Fibroblast of lung (primary cell): ENCODE measurements at regions not wholly inside any gene's neighbourhood (a gene's known extent, or its start where the extent isn't known, plus 50 kb on each side); places are given as distances from the start of the nearest gene placed in this dataset.

Source experiments
- EZH2 ChIP-seq: IDR thresholded peaks from 2 replicates; pipeline ENCODE4 v1.5.1; 2012; ENCODE audit warnings: low read length, control low read depth, mild to moderate bottlenecking; ENCODE audit errors: missing control alignments
- TF ChIP-seq, protein P1 (sequence below), 2 donors: IDR thresholded peaks in 1 of 2; conservative IDR thresholded peaks in 1 of 2; 1 replicate in 1 of 2; 2 replicates in 1 of 2; pipeline ENCODE4 v1.5.1; 2011 to 2012; ENCODE audit warnings: low read length in 2 of 2, control low read depth in 1 of 2, inconsistent platforms in 1 of 2, low read depth in 1 of 2, mild to moderate bottlenecking in 1 of 2

DNA sequence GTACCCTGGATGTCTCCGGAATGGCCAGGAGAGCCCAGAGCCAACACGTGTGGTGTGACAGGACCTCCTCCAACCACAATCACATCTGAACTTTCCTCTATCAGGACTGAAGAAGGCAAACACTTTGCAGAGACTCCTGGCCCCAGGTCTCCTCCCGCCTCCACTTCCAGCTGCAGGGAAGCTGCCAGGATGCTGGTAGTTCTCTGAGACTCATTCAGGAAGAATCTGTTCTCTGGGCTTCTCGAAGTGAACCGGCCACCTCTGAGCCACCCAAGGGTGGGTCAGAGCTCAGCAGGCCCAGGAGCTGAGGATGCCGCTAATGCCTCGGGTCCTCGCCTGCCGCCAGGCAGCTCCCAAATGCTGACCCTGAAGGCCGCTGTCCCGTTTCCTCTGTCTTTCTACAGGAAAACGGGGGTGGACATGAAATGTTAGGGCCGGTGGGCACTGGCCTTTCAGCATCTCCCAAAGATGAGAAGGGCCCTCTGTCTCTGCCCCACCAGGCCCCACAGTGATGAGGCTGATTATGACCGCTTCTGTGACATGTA is 789.9 kb downstream of the BRD1 start:
- TF ChIP-seq, protein P1, sequence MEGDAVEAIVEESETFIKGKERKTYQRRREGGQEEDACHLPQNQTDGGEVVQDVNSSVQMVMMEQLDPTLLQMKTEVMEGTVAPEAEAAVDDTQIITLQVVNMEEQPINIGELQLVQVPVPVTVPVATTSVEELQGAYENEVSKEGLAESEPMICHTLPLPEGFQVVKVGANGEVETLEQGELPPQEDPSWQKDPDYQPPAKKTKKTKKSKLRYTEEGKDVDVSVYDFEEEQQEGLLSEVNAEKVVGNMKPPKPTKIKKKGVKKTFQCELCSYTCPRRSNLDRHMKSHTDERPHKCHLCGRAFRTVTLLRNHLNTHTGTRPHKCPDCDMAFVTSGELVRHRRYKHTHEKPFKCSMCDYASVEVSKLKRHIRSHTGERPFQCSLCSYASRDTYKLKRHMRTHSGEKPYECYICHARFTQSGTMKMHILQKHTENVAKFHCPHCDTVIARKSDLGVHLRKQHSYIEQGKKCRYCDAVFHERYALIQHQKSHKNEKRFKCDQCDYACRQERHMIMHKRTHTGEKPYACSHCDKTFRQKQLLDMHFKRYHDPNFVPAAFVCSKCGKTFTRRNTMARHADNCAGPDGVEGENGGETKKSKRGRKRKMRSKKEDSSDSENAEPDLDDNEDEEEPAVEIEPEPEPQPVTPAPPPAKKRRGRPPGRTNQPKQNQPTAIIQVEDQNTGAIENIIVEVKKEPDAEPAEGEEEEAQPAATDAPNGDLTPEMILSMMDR (conservative IDR thresholded peaks at IDR 0.05 in 1 of 2, IDR thresholded peaks at IDR 0.05 in 1 of 2; ENCODE audit: low read depth in 1 of 2, low read length in 2 of 2) = no peak
- TF ChIP-seq EZH2 = no peak
